ENCODE measurements at regions not wholly inside any gene's neighbourhood (a gene's known extent, or its start where the extent isn't known, plus 50 kb on each side); places are given as distances from the start of the nearest gene placed in this dataset.

DNA sequence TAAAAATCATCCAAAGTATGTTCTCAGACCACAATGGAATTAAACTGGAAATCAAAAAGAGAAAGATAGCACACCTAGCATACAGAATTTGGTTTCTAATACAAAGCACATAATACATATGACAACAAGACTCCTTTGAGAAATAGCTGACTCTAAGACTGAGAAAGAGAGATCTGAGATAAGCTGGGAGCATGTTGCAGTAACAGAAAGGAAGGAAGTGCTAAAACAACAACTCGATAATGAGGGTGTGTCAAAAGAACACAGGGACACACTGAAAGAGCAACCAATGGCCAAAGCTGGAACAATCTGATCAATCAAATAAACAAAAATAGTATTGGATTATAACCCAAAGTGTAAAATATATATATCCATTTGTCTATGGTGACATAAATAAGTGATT, 586.6 kb downstream of the C4orf33 start:
- Mint-ChIP-seq H3K27ac (peak overlapping the region; percentile 63), H3K36me3 (ENCODE audit: low read depth) (no peaks in the 10 kb centered on the region), H3K27me3 (no peaks in the 10 kb centered on the region), H3K4me1 (ENCODE audit: low read depth) (peaks cover 25% of the 10 kb centered on the region), H3K9me3 (peaks cover 8% of the 10 kb centered on the region), H3K4me3 (peak overlapping the region; percentile 5)
- POLR2A ChIA-PET = no interaction called here
- CTCF ChIA-PET = no interaction called here
- H3K9me3 ChIP-seq (ENCODE audit: control insufficient read depth in 1 of 2, insufficient read depth in 1 of 2, low read length in 2 of 2) = no peaks in the 10 kb centered on the region
- TF ChIP-seq, protein P1, sequence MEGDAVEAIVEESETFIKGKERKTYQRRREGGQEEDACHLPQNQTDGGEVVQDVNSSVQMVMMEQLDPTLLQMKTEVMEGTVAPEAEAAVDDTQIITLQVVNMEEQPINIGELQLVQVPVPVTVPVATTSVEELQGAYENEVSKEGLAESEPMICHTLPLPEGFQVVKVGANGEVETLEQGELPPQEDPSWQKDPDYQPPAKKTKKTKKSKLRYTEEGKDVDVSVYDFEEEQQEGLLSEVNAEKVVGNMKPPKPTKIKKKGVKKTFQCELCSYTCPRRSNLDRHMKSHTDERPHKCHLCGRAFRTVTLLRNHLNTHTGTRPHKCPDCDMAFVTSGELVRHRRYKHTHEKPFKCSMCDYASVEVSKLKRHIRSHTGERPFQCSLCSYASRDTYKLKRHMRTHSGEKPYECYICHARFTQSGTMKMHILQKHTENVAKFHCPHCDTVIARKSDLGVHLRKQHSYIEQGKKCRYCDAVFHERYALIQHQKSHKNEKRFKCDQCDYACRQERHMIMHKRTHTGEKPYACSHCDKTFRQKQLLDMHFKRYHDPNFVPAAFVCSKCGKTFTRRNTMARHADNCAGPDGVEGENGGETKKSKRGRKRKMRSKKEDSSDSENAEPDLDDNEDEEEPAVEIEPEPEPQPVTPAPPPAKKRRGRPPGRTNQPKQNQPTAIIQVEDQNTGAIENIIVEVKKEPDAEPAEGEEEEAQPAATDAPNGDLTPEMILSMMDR (IDR thresholded peaks at IDR 0.05) = no peak
- ATAC-seq (ENCODE audit: poor library complexity) (no peak), DNase-seq (no peak)
- H3K27ac ChIP-seq (ENCODE audit: low read depth in 1 of 2, low read length in 2 of 2) = no peak overlapping the region
- no peak overlapping the region for H3K4me3 ChIP-seq (ENCODE audit: low read length)
- no peaks in the 10 kb centered on the region for H3K36me3 ChIP-seq (ENCODE audit: insufficient read depth, low read length)
- no peaks in the 10 kb centered on the region for H3K27me3 ChIP-seq (ENCODE audit: control insufficient read depth in 1 of 2, insufficient read depth in 2 of 2, low read length in 2 of 2)
- no peaks in the 10 kb centered on the region for H3K4me1 ChIP-seq (ENCODE audit: insufficient read depth, low read length)
- intact Hi-C loops (cut with DNase I, micrococcal nuclease) = no loop called here

DNA sequence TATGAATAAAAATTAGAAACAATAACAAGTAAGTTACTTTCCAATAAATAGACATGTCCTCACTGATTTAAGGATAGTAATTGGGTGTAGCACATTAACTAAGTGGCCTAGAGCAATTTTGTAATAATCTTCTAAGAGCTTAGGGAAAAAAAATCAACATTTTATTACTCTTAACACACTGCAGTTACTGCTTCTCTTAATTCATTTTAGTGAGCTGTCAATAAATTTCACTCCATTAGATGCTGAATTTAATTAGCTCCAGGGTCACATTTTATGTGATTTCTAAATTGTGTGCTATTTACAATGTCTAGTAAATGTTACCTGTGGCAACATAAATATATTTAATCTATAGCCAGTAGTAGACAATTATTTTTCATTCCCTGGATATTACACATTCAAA, 612.0 kb downstream of the C4orf33 start:
- Histone ChIP-seq H3K36me3 (ENCODE audit: insufficient read depth, low read length) (no peaks in the 10 kb centered on the region), H3K27ac (ENCODE audit: low read depth in 1 of 2, low read length in 2 of 2) (no peak overlapping the region), H3K27me3 (ENCODE audit: control insufficient read depth in 1 of 2, insufficient read depth in 2 of 2, low read length in 2 of 2) (no peaks in the 10 kb centered on the region), H3K4me1 (ENCODE audit: insufficient read depth, low read length) (no peaks in the 10 kb centered on the region), H3K9me3 (ENCODE audit: control insufficient read depth in 1 of 2, insufficient read depth in 1 of 2, low read length in 2 of 2) (no peaks in the 10 kb centered on the region), H3K4me3 (ENCODE audit: low read length) (no peak overlapping the region)
- Mint-ChIP-seq H3K27me3 (no peaks in the 10 kb centered on the region), H3K36me3 (ENCODE audit: low read depth) (no peaks in the 10 kb centered on the region), H3K27ac (no peak overlapping the region), H3K9me3 (peaks cover 6% of the 10 kb centered on the region), H3K4me3 (no peak overlapping the region), H3K4me1 (ENCODE audit: low read depth) (peaks cover 13% of the 10 kb centered on the region)
- ATAC-seq (ENCODE audit: poor library complexity) (no peak), DNase-seq (no peak)
- TF ChIP-seq, protein P1 (IDR thresholded peaks at IDR 0.05) = no peak
- intact Hi-C loops (cut with DNase I, micrococcal nuclease) = no loop called here
- ChIA-PET POLR2A (no interaction called here), CTCF (no interaction called here)

DNA sequence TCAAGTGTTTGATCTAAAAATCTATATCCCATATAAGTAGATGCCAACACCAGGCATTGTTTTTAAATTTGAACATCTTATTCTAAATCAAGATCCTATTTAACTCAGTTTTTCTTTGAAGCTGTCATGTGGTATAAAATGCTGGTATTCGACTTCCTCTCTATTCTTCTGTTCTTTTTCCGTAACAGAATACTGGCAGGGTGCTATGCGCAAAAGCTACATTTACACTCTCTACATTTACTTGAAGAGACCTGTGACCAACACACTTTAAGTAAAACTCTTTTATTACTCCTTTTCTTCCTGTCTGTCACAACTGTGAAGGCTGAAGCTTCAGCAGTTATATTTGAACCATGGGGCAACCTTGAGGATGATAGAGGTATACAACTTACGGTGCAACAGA, 612.8 kb downstream of the C4orf33 start:
- peak; percentile 58 for ATAC-seq (ENCODE audit: poor library complexity)
- H3K36me3 ChIP-seq (ENCODE audit: insufficient read depth, low read length) = no peaks in the 10 kb centered on the region
- DNase-seq = no peak
- H3K27ac Mint-ChIP-seq = peak overlapping the region; percentile 63
- no peaks in the 10 kb centered on the region for H3K27me3 Mint-ChIP-seq
- H3K9me3 ChIP-seq (ENCODE audit: control insufficient read depth in 1 of 2, insufficient read depth in 1 of 2, low read length in 2 of 2) = no peaks in the 10 kb centered on the region
- ChIA-PET CTCF (no interaction called here), POLR2A (no interaction called here)
- no peaks in the 10 kb centered on the region for H3K36me3 Mint-ChIP-seq (ENCODE audit: low read depth)
- H3K9me3 Mint-ChIP-seq = peaks cover 6% of the 10 kb centered on the region
- TF ChIP-seq, protein P1 (IDR thresholded peaks at IDR 0.05) = no peak
- H3K4me3 Mint-ChIP-seq = peak overlapping the region; percentile 16
- H3K4me3 ChIP-seq (ENCODE audit: low read length) = no peak overlapping the region
- H3K27me3 ChIP-seq (ENCODE audit: control insufficient read depth in 1 of 2, insufficient read depth in 2 of 2, low read length in 2 of 2) = no peaks in the 10 kb centered on the region
- intact Hi-C loops (cut with DNase I, micrococcal nuclease) = no loop called here
- no peak overlapping the region for H3K27ac ChIP-seq (ENCODE audit: low read depth in 1 of 2, low read length in 2 of 2)
- peaks cover 13% of the 10 kb centered on the region for H3K4me1 Mint-ChIP-seq (ENCODE audit: low read depth)
- H3K4me1 ChIP-seq (ENCODE audit: insufficient read depth, low read length) = no peaks in the 10 kb centered on the region

Data from CD4-positive, alpha-beta T cell (primary cell).